ENCODE measurements at regions not wholly inside any gene's neighbourhood (a gene's known extent, or its start where the extent isn't known, plus 50 kb on each side); places are given as distances from the start of the nearest gene placed in this dataset.
"Not testable (repeated sequence)": the region's sequence is repeated elsewhere in the genome, so short reads cannot be mapped to it uniquely, and the experiment has no call there.

DNA sequence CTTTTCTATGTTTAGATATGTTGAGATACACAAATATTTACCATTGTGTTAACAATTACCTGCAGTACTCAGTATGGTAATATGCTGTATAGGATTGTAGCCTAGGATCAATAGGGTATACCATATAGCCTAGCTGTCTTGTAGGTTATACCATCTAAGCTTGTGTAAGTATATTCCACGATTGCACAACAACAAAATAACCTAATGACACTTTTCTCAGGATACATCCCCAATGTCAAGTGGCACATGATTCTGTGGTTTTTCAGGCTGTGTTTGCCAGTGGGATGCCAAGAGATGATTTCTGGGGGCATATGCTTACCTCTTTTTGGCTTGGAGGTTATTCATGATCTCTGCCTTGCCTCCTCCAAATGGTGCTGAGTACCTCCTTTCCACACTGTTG lies 247.2 kb upstream of the CENPE start:
- H3K4me3 Mint-ChIP-seq = no peak overlapping the region
- H3K27me3 Mint-ChIP-seq = no peaks in the 10 kb centered on the region
- peaks cover 2% of the 10 kb centered on the region for H3K9me3 Mint-ChIP-seq
- ATAC-seq = no peak
- no peaks in the 10 kb centered on the region for H3K36me3 Mint-ChIP-seq
- H3K4me1 Mint-ChIP-seq = no peaks in the 10 kb centered on the region
- no peak overlapping the region for H3K27ac Mint-ChIP-seq

DNA sequence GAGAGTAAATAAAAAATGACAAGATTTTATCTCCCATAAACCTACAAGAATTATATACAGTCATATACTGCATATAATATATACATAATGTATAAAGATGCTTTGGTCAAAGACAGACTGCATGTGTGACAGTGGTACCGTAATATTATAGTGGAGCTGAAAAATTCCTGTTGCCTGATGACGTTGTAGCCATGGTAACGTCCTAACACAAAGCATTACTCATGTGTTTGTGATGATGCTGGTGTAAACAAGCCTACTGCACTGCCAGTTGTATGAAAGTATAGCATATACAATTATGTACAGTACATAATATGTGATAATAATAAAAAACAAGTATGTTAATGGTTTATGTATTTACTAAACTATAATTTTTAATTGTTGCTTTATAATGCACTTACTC lies 245.2 kb upstream of the CENPE start:
- no peak overlapping the region for H3K27ac Mint-ChIP-seq
- no peaks in the 10 kb centered on the region for H3K4me1 Mint-ChIP-seq
- no peak overlapping the region for H3K4me3 Mint-ChIP-seq
- no peaks in the 10 kb centered on the region for H3K27me3 Mint-ChIP-seq
- peaks cover 2% of the 10 kb centered on the region for H3K9me3 Mint-ChIP-seq
- no peak for ATAC-seq
- no peaks in the 10 kb centered on the region for H3K36me3 Mint-ChIP-seq

GRCh38 chr4:103429283-103429682 lies 231.1 kb upstream of the CENPE start:
- H3K27me3 Mint-ChIP-seq = peaks cover 12% of the 10 kb centered on the region
- ATAC-seq = no peak
- no peaks in the 10 kb centered on the region for H3K4me1 Mint-ChIP-seq
- no peak overlapping the region for H3K4me3 Mint-ChIP-seq
- H3K36me3 Mint-ChIP-seq = no peaks in the 10 kb centered on the region
- H3K9me3 Mint-ChIP-seq = no peaks in the 10 kb centered on the region
- no peak overlapping the region for H3K27ac Mint-ChIP-seq

GRCh38 chr4:103425406-103425805 lies 227.3 kb upstream of the CENPE start:
- H3K4me3 Mint-ChIP-seq = no peak overlapping the region
- H3K27me3 Mint-ChIP-seq = peaks cover 12% of the 10 kb centered on the region
- H3K9me3 Mint-ChIP-seq = no peaks in the 10 kb centered on the region
- ATAC-seq = peak; percentile 17
- H3K4me1 Mint-ChIP-seq = no peaks in the 10 kb centered on the region
- H3K27ac Mint-ChIP-seq = no peak overlapping the region
- no peaks in the 10 kb centered on the region for H3K36me3 Mint-ChIP-seq

DNA sequence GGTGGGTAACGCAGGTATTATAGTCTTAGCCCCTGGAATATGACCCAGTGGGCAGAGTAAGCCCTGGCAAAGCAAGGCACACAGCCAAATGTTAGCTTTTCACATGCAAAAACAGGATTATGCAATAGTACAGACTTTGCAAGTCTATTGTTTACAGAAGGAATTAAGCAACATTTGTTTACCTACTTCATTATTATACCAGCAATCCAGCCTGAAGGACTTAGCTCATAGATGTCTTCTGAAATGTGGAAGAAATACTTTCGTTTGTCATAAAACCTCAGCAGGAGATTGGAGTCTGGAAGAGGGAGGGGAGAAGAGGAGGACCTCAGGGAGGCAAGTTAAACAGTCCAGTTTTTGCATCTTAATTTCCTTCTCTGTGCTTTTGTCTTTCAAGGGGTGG lies 226.7 kb upstream of the CENPE start:
- H3K27me3 Mint-ChIP-seq = peaks cover 11% of the 10 kb centered on the region
- no peaks in the 10 kb centered on the region for H3K9me3 Mint-ChIP-seq
- ATAC-seq = no peak
- no peak overlapping the region for H3K4me3 Mint-ChIP-seq
- H3K4me1 Mint-ChIP-seq = no peaks in the 10 kb centered on the region
- no peak overlapping the region for H3K27ac Mint-ChIP-seq
- H3K36me3 Mint-ChIP-seq = no peaks in the 10 kb centered on the region

GRCh38 chr4:103423261-103423660 lies 225.1 kb upstream of the CENPE start:
- Mint-ChIP-seq H3K4me3 (no peak overlapping the region), H3K36me3 (no peaks in the 10 kb centered on the region), H3K27me3 (no peaks in the 10 kb centered on the region), H3K4me1 (no peaks in the 10 kb centered on the region), H3K9me3 (no peaks in the 10 kb centered on the region), H3K27ac (no peak overlapping the region)
- peak; percentile 18 for ATAC-seq

- Mint-ChIP-seq H3K27me3 (no peaks in the 10 kb centered on the region), H3K27ac (no peak overlapping the region), H3K4me3 (no peak overlapping the region), H3K9me3 (no peaks in the 10 kb centered on the region), H3K36me3 (no peaks in the 10 kb centered on the region), H3K4me1 (no peaks in the 10 kb centered on the region)
- no peak for ATAC-seq
These were observed 224.5 kb upstream of the CENPE start for GRCh38 chr4:103422467-103423219.

DNA sequence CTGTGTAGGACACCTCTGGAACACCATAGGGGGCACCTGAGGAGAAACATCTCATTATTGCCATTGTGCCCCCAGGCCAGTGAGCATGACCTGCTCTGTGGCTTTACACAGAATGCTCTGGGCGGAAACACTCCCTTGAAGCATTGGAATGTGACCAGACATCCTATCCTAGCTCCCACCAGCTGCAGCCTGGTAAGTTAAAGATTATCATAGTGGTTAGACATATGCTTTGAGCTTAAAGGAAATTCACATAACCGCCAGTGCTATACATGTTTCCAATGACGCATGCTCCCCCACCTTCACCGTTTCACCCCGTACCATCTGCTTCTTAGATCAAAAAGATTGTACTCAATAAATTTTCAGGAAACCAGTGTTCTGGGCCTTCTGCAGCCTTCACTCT lies 217.7 kb upstream of the CENPE start:
- H3K27me3 Mint-ChIP-seq = no peaks in the 10 kb centered on the region
- H3K4me3 Mint-ChIP-seq = no peak overlapping the region
- ATAC-seq = no peak
- H3K27ac Mint-ChIP-seq = no peak overlapping the region
- H3K9me3 Mint-ChIP-seq = peaks cover 3% of the 10 kb centered on the region
- H3K4me1 Mint-ChIP-seq = no peaks in the 10 kb centered on the region
- no peaks in the 10 kb centered on the region for H3K36me3 Mint-ChIP-seq

- H3K4me1 Mint-ChIP-seq, H3K36me3 Mint-ChIP-seq, ATAC-seq, H3K27me3 Mint-ChIP-seq, H3K9me3 Mint-ChIP-seq, H3K4me3 Mint-ChIP-seq, H3K27ac Mint-ChIP-seq: not testable (repeated sequence)
These were observed 214.5 kb upstream of the CENPE start for GRCh38 chr4:103412646-103413045.

GRCh38 chr4:103410386-103410785 lies 212.2 kb upstream of the CENPE start:
- Mint-ChIP-seq H3K9me3 (peaks cover 3% of the 10 kb centered on the region), H3K27me3 (no peaks in the 10 kb centered on the region), H3K4me3 (no peak overlapping the region), H3K4me1 (no peaks in the 10 kb centered on the region), H3K36me3 (no peaks in the 10 kb centered on the region), H3K27ac (no peak overlapping the region)
- no peak for ATAC-seq

DNA sequence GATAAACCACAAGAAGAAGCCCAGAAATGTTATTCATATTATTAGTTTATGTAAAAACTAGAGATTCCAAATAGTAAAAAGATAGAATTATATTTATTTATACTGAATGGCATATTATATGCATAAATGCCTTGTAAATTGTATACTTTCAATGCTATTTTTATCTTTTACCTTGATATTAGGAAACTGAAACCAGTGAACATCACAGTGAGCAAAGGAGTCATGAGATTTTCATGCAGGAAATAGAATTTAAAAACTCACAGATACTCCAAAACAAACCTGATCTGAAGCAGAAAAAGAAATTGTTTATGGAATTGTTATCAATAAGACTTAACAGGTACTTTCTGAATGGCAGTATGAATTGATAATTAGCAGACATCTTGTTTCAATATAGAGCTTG lies 207.3 kb upstream of the CENPE start:
- ATAC-seq = no peak
- Mint-ChIP-seq H3K4me3 (no peak overlapping the region), H3K9me3 (no peaks in the 10 kb centered on the region), H3K36me3 (no peaks in the 10 kb centered on the region), H3K27ac (no peak overlapping the region), H3K4me1 (no peaks in the 10 kb centered on the region), H3K27me3 (no peaks in the 10 kb centered on the region)

DNA sequence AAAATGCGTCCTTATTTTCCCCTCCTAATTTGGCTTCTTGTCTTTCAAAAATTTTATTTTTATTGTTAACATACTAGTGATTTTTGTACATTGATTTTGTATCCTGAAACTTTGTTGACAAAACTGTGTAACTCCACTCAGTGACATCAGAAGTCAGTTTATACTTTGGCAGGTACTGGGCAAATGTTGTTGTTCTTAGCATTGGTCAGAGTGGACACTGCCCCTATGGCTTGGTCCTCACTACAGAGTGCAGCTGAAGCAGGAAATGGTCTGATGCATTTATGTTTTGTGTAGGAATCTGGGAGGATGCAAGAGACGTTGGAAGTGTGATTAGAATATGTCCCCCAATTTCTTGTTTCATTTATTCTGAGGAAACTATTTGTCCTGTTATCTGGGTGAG lies 205.5 kb upstream of the CENPE start:
- Mint-ChIP-seq H3K4me3 (no peak overlapping the region), H3K27me3 (no peaks in the 10 kb centered on the region), H3K27ac (no peak overlapping the region), H3K4me1 (no peaks in the 10 kb centered on the region), H3K9me3 (no peaks in the 10 kb centered on the region), H3K36me3 (no peaks in the 10 kb centered on the region)
- ATAC-seq = no peak

- no peak for ATAC-seq
- no peaks in the 10 kb centered on the region for H3K4me1 Mint-ChIP-seq
- H3K4me3 Mint-ChIP-seq = no peak overlapping the region
- H3K9me3 Mint-ChIP-seq = no peaks in the 10 kb centered on the region
- no peaks in the 10 kb centered on the region for H3K36me3 Mint-ChIP-seq
- no peak overlapping the region for H3K27ac Mint-ChIP-seq
- H3K27me3 Mint-ChIP-seq = no peaks in the 10 kb centered on the region
These were observed 204.1 kb upstream of the CENPE start for GRCh38 chr4:103402198-103402597.

DNA sequence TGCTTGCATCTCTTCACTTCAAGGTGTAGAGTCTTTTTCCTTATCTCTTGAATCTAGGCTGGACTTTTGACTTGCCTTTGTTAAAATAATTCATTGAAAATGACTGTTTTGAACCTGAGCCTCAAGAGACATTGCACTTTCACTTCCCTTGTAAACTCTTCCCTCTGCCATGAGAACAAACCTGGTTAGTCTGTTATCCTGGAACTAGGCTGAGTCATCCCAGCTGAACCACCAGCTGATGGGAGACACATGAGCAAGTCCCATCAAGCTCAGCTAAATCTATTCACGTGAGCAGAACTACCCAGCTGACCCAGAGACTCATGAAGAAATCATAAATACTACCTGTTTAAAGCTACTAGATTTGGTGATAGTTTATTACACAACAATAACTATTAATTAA lies 202.3 kb upstream of the CENPE start:
- no peaks in the 10 kb centered on the region for H3K36me3 Mint-ChIP-seq
- H3K4me1 Mint-ChIP-seq = no peaks in the 10 kb centered on the region
- no peak overlapping the region for H3K4me3 Mint-ChIP-seq
- no peaks in the 10 kb centered on the region for H3K9me3 Mint-ChIP-seq
- H3K27me3 Mint-ChIP-seq = no peaks in the 10 kb centered on the region
- no peak overlapping the region for H3K27ac Mint-ChIP-seq
- no peak for ATAC-seq

- Mint-ChIP-seq H3K36me3 (no peaks in the 10 kb centered on the region), H3K27me3 (no peaks in the 10 kb centered on the region), H3K4me3 (no peak overlapping the region), H3K4me1 (no peaks in the 10 kb centered on the region), H3K27ac (no peak overlapping the region), H3K9me3 (no peaks in the 10 kb centered on the region)
- ATAC-seq = no peak
These were observed 199.4 kb upstream of the CENPE start for GRCh38 chr4:103397541-103397940.

GRCh38 chr4:103387508-103388011 lies 189.4 kb upstream of the CENPE start:
- H3K9me3 Mint-ChIP-seq, H3K4me3 Mint-ChIP-seq, H3K4me1 Mint-ChIP-seq, H3K27ac Mint-ChIP-seq, H3K27me3 Mint-ChIP-seq, ATAC-seq, H3K36me3 Mint-ChIP-seq: not testable (repeated sequence)
